Osteoblast (primary cell): ENCODE measurements at regions not wholly inside any gene's neighbourhood (a gene's known extent, or its start where the extent isn't known, plus 50 kb on each side); places are given as distances from the start of the nearest gene placed in this dataset.

Source experiments
- DNase-seq: peaks from one replicate; pipeline ENCODE4 v3.0.0; 2011; ENCODE audit warnings: low spot score, mixed read lengths; ENCODE audit not compliant: insufficient read length; ENCODE audit errors: missing footprints
- H2AFZ ChIP-seq: 2 replicates; pipeline ENCODE4 v1.6.0; 2011; ENCODE audit warnings: mild to moderate bottlenecking, low read length
- H3K27ac ChIP-seq: 2 replicates; pipeline ENCODE4 v1.5.1; 2011; ENCODE audit warnings: mild to moderate bottlenecking, low read depth, low read length, moderate library complexity
- H3K27me3 ChIP-seq: 2 replicates; pipeline ENCODE4 v1.6.0; 2012; ENCODE audit warnings: mild to moderate bottlenecking, control low read depth, inconsistent platforms, low read length, moderate library complexity; ENCODE audit not compliant: insufficient read depth
- H3K36me3 ChIP-seq: 2 replicates; pipeline ENCODE4 v1.5.1; 2011; ENCODE audit warnings: mild to moderate bottlenecking, low read length, control low read depth, moderate library complexity; ENCODE audit not compliant: insufficient read depth
- H3K4me1 ChIP-seq: 2 replicates; pipeline ENCODE4 v1.5.1; 2011; ENCODE audit warnings: mild to moderate bottlenecking, low read length, control low read depth, moderate library complexity; ENCODE audit not compliant: insufficient read depth
- H3K4me2 ChIP-seq: 2 replicates; pipeline ENCODE4 v1.6.0; 2011; ENCODE audit warnings: mild to moderate bottlenecking, low read length; ENCODE audit not compliant: insufficient read depth
- H3K4me3 ChIP-seq: fragments of 200-600 bp; sonication (generic); 3 replicates; pipeline ENCODE4 v1.5.1; 2012; ENCODE audit warnings: mild to moderate bottlenecking, low read length, inconsistent platforms; ENCODE audit not compliant: insufficient read depth
- H3K79me2 ChIP-seq: 2 replicates; pipeline ENCODE4 v1.6.0; 2012; ENCODE audit warnings: mild to moderate bottlenecking, low read length, control low read depth, inconsistent platforms; ENCODE audit not compliant: insufficient read depth
- H3K9me3 ChIP-seq: 2 replicates; pipeline ENCODE4 v1.5.1; 2011; ENCODE audit warnings: low read depth, low read length, control low read depth
- H4K20me1 ChIP-seq: 2 replicates; pipeline ENCODE4 v1.6.0; 2012; ENCODE audit warnings: mild to moderate bottlenecking, low read length, control low read depth; ENCODE audit not compliant: insufficient read depth
- TF ChIP-seq, protein P1 (sequence below): IDR thresholded peaks from 2 replicates; pipeline ENCODE4 v1.5.1; 2011; ENCODE audit warnings: mild to moderate bottlenecking, low read depth, low read length, moderate library complexity; ENCODE audit errors: extremely low read depth

DNA sequence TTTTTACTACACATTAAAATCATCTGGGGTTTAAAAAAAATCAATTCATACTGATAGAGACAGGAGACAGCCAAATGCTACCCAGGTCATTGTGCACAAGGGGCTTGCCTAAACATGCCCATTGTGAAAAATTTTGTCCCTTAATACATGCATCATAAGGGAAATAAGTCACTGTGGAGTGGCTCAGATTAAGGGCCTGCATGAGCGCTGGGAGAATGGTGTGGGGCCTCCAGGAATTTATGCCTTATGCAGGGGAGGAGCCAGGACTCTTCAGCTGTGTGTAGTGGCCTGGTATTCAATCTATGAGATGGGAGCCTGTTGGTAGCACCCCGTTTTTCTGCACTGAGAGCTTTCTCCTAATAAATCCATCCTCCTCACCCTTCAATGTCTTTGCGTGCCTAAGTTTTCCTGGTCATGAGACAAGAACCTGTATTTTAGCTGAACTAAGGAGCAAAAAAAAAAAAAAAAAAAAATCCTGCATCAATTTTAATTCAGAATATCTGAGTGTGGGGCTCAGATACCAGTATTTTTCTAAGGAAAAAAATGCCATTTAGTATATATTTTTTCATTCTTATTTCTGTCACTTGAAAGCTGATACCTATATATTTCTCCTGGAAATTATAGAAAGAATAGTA lies 997.6 kb upstream of the ATXN8OS start:
- Histone ChIP-seq H3K4me3 (no peak overlapping the region), H3K4me1 (no peaks in the 10 kb centered on the region), H2AFZ (no peak overlapping the region), H3K27me3 (no peaks in the 10 kb centered on the region), H3K9me3 (peaks cover 6% of the 10 kb centered on the region), H3K36me3 (no peaks in the 10 kb centered on the region), H3K79me2 (no peaks in the 10 kb centered on the region), H4K20me1 (no peaks in the 10 kb centered on the region), H3K27ac (no peak overlapping the region), H3K4me2 (no peak overlapping the region)
- no peak for DNase-seq
- TF ChIP-seq, protein P1, sequence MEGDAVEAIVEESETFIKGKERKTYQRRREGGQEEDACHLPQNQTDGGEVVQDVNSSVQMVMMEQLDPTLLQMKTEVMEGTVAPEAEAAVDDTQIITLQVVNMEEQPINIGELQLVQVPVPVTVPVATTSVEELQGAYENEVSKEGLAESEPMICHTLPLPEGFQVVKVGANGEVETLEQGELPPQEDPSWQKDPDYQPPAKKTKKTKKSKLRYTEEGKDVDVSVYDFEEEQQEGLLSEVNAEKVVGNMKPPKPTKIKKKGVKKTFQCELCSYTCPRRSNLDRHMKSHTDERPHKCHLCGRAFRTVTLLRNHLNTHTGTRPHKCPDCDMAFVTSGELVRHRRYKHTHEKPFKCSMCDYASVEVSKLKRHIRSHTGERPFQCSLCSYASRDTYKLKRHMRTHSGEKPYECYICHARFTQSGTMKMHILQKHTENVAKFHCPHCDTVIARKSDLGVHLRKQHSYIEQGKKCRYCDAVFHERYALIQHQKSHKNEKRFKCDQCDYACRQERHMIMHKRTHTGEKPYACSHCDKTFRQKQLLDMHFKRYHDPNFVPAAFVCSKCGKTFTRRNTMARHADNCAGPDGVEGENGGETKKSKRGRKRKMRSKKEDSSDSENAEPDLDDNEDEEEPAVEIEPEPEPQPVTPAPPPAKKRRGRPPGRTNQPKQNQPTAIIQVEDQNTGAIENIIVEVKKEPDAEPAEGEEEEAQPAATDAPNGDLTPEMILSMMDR: no peak

DNA sequence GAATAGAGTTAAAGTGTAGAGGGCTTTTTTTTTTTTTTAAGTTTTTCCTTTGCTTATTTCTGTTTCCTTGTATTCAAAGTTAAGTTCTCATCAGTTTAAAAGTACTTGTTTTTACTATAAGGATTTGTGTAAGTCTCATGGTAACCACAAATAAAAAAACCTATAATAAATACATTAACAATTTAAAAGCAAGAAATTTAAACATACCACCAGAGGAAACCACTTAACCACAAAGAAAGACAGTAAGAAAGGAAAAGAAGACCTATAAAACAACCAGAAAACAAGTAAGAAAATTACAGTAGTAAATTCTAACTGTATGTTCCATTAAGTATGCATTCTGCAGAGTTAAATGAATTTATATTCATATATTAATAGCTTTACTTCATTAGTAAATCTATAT lies 999.1 kb upstream of the ATXN8OS start:
- no peak overlapping the region for H3K4me3 ChIP-seq
- no peaks in the 10 kb centered on the region for H3K79me2 ChIP-seq
- H3K36me3 ChIP-seq: no peaks in the 10 kb centered on the region
- H4K20me1 ChIP-seq: no peaks in the 10 kb centered on the region
- peaks cover 7% of the 10 kb centered on the region for H3K9me3 ChIP-seq
- no peaks in the 10 kb centered on the region for H3K4me1 ChIP-seq
- no peaks in the 10 kb centered on the region for H3K27me3 ChIP-seq
- no peak for DNase-seq
- TF ChIP-seq, protein P1: no peak
- no peak overlapping the region for H3K27ac ChIP-seq
- no peak overlapping the region for H3K4me2 ChIP-seq
- no peak overlapping the region for H2AFZ ChIP-seq

DNA sequence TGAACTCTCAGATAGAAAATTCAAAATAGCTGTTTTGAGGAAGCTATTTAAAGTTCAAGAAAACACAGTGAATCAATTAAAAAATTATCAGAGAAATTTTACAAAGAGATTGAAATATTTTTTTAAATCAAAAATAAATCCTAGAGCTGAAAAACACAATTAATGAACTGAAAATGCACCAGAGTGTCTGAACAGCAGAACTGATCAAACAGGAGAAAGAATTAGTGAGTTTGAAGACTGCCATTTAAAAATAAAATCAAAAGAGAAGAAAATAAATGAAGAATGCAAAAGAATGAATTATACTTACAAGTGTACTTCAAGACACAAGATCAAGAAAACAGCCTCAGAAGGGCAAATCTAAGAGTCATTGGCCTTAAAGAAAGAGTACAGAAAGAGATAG lies 1000.2 kb upstream of the ATXN8OS start:
- H3K4me1 ChIP-seq: no peaks in the 10 kb centered on the region
- peaks cover 7% of the 10 kb centered on the region for H3K9me3 ChIP-seq
- H3K79me2 ChIP-seq: no peaks in the 10 kb centered on the region
- TF ChIP-seq, protein P1: no peak
- H4K20me1 ChIP-seq: no peaks in the 10 kb centered on the region
- H2AFZ ChIP-seq: no peak overlapping the region
- DNase-seq: no peak
- H3K4me2 ChIP-seq: no peak overlapping the region
- no peaks in the 10 kb centered on the region for H3K27me3 ChIP-seq
- H3K4me3 ChIP-seq: no peak overlapping the region
- no peaks in the 10 kb centered on the region for H3K36me3 ChIP-seq
- no peak overlapping the region for H3K27ac ChIP-seq

DNA sequence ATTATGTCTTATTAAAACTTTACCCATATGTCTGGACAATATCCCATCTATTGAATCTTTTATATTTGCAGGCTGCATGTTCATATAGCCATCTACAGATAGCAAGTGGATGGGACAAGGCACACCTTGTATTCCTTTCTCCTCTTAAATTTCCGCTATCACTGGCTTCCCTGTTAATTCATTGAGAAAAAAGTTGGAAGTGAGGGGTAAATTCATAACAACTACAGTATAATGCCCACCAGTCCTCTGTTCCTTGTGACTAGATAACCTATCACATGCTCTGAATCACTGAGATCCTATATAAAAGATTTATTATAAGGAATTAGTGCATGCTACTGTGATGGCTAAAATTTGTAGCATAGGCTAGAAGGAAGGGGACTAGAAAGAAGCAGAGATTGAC lies 1005.8 kb upstream of the ATXN8OS start:
- Histone ChIP-seq H3K36me3 (no peaks in the 10 kb centered on the region), H3K9me3 (peaks cover 4% of the 10 kb centered on the region), H3K27me3 (no peaks in the 10 kb centered on the region), H3K79me2 (no peaks in the 10 kb centered on the region), H3K4me3 (no peak overlapping the region), H3K27ac (no peak overlapping the region), H3K4me1 (no peaks in the 10 kb centered on the region), H2AFZ (no peak overlapping the region), H4K20me1 (no peaks in the 10 kb centered on the region), H3K4me2 (no peak overlapping the region)
- no peak for DNase-seq
- TF ChIP-seq, protein P1: no peak
